T follicular helper cell (primary cell): ENCODE measurements at regions not wholly inside any gene's neighbourhood (a gene's known extent, or its start where the extent isn't known, plus 50 kb on each side); places are given as distances from the start of the nearest gene placed in this dataset.
"Not testable (repeated sequence)": the region's sequence is repeated elsewhere in the genome, so short reads cannot be mapped to it uniquely, and the experiment has no call there.

Source experiments
- DNase-seq: peaks from one replicate; pipeline ENCODE4 v3.0.0-alpha.2; 2020; ENCODE audit warnings: low read depth

DNA sequence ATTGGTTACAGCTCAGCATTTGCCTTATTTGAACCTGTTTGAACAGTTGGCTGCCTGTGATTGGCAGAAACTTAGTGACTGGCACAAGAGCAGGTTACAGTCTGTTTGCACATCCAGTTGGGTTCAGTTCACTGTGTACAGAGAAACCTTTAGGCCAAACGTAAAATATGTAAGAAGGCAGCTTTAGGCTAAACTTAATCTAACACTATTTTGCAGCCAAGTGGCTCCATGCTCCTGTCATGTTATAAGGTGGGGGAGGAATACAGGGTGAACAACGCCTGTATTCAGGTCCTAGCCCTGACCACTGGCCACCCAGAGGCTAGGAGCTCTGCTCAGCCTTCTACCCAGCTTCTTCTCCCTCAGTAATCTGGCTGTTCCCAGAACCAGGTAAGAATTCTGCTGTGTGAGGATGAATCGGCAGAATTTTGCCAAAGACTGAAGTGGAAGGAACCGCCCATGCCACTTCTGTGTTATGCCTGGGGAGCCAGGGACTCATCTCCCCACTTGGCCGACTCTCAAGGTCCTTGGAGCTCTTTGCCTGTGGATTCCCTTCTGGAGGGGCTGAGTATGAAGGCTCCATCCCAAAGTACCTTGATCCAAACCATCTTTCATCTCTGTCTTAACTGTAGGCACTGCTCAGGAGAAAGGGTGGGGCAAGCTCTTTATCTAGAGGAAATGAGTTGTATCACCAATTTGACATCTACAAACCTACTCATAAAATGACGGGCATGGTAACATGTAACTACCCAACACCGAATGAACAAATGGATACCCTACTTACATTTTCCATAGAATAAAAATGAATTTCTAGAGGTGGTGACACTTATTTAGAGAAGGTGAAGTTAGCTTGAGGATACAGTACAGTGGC lies 164.4 kb upstream of the NAMPT start:
- no peak for DNase-seq

DNA sequence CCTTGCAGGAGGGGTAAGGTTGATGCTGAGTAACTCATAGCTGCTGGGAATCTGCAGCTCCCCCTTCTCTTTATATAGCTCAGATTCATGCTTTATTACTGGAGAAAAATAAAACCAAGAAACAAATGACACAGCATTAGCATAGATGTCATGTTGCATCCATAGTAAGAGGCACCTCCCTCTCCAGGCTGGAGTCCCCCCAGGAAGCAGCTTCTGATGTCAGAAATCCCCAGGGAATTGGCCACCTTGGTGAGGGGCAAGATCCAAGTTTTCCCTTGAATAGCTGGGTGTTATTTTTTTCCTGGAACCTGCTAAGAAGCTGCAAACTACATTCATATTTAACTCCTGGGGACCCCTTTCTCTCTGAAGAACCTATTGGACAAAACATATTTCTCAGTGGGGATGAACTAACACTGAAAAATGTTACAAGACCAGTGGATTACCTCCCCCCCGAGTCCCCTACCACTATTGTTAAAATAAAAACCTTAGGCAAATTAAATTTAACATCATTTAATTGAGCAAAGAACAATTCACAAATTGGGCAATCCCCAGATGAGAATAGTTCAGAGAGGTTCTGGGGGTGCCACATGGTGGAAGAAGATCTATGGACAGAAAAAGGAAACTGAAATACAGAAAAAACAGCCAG lies 163.7 kb upstream of the NAMPT start:
- DNase-seq, result no peak

DNA sequence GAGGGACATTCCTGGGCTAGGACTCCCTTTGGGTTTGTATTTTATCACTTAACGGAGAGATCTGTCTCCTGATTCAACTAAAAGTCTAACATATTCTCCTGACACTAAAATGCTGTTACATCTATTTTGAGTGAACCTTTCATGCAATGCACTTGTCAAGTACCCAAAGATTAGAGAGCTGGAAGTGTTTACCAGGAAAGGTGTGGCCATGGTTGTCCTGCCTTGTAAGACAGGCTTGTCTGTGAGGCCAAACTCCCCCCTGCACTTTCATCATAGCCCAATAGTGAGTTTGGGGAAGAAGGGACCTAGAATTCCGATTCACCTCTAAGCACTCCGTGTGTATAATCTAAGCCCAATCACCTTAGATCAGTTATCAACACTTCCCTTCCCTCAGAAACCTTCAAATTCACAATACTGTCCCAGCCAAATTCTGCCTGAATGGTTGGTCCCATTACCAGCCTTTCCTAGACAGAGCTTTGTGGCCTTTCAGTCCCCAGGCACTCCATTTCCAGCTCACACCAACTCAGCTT lies 162.6 kb upstream of the NAMPT start:
- DNase-seq, result no peak

DNA sequence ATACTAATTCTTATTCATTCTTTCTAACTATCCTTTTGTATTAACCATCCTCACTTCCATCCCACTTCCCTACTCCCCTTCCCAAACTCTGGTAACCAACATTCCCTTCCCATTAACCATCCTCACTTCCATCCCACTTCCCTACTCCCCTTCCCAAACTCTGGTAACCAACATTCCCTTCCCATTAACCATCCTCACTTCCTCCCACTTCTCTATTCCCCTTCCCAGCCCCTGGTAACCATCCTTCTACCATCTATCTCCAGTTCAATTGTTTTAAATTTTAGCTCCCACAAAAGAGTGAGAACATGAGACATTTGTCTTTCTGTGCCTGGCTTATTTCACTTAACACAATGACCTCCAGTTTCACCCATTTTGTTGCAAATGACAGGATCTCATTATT lies 160.6 kb upstream of the NAMPT start:
- not testable (repeated sequence) for DNase-seq

DNA sequence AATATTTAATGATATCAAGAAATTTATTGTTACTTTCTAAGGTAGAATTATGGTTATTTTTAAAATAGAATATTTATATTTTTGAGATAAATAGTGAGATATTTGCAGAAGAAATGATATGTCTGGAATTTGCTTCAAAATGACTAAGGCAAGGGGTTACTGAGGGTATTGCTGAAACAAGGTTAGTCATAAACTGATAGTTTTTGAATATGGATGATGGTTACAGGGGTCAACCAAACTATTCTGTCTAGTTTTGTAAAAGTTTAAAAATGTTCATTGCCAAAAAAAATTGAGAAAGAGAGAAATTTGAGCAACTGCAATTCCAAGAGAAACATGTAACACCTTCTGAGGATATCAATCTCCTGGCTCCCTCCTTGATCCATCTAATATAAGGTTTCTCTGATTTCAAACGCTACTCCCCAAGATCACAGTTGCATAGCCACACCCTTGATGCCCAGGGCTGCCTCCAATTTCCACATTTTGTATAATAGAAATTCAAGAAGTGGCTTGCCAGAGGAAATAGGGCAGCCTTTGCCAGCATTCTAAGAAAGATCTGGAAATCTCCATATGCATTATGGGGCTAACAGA lies 159.4 kb upstream of the NAMPT start:
- no peak for DNase-seq

DNA sequence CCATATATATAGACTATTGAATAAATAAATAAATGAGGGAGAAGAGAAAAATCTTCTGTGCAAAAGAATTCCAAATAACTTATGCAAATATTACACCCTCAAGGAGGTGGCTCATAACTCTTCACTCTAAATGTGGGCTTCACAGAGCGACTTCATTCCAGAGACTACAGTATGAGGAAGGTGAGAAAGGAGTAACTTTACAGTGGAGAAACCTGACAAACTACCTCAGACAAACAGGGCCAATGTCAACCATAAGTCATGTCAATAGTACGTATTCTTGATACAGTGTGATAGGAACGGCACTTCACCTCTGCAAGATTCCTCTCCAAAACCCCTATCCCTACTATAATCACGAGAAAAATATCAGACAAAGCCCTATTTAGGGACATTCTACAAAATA lies 158.4 kb upstream of the NAMPT start:
- no peak for DNase-seq

DNA sequence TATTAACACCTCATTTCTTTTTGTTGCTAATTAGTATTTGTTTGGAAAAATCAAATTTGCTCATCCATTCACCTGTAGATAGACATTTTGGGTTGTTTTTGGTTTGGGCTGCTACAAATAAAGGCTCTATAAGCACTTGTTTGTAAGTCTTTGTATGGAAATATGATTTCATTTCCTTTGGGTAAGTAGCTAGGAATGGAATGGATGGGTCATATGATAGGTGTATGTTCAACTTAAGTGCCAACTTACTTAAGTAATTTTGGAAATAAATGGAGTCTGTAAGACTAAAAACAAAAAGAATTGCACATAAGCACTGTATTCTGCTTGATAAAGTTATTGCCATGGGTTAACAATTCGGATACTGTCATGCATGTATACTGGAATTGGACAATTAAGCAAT lies 157.7 kb upstream of the NAMPT start:
- no peak for DNase-seq

DNA sequence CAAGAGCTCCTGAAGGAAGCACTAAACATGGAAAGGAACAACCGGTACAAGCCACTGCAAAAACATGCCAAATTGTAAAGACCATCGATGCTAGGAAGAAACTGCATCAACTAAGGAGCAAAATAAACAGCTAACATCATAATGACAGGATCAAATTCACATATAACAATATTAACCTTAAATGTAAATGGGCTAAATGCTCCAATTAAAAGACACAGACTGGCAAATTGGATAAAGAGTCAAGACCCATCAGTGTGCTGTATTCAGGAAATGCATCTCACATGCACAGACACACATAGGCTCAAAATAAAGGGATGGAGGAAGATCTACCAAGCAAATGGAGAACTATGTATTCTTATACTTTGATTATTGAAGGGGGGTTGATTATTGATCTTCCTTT lies 156.6 kb upstream of the NAMPT start:
- not testable (repeated sequence) for DNase-seq

DNA sequence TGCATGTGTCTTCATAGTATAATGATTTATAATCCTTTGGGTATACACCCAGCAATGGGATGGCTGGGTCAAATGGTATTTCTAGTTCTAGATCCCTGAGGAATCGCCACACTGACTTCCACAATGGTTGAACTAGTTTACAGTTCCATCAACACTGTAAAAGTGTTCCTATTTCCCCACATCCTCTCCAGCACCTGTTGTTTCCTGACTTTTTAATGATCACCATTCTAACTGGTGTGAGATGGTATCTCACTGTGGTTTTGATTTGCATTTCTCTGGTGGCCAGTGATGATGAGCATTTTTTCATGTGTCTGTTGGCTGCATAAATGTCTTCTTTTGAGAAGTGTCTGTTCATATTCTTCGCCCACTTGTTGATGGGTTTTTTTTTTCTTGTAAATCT lies 152.2 kb upstream of the NAMPT start:
- DNase-seq, result not testable (repeated sequence)

DNA sequence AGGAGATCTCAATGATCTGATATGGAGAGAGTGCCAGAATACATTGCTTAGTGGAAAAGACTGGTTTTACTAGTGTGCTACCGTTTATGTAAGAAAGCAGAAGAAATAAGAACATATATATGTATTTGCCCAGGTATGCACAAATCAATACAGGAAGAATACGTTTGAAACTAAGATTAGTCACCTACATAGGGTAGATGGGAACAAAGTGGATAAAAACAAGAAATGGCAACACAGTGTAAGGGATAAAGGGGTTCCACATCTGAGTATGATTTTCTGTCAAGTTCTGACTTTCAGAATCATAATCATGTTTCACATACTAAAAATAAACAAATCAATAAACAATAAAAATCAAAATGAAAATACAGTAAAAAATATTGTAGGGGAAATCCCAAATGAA lies 148.6 kb upstream of the NAMPT start:
- no peak for DNase-seq

DNA sequence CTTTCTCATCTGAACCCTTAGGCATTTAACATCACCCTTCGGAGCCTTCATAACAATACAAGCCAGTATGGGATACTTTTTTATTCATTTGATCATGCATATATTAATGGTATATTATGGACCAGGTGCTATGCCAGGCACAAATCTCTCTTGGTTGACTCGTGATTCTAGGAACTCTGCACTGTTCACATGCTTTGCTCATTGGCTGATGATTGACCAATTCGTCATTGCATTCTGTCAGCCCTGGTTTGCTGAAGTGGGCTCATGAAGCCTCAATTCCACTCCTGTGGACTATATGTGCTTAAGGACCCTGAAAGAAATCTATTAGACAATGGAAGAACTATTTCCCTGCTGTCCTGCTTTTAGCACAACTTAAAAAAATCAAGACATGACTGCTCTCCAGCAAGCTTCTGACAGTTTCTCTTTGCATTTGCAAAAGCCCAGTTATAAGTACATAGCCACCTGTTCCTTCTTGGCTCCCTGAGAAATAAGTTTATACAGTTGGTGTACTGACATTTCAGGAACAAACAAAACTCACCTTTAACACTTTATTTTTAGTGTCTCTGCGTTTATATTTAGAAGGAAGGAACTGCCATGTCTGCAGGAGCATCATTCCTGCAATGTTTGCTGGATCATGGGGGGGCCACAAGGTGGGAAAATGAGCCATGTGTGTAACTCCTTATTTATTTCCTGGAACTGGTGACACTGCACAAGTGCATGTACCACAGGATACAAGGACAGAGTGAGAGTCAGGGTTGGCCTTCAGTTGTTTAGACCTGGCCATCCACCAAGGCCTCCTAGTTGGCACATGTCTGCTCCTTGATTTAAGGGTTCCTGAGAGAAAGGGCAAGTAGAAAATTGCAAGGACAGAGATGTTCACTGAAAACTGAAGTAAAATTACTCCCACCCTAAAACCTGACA lies 146.0 kb upstream of the NAMPT start:
- no peak for DNase-seq

DNA sequence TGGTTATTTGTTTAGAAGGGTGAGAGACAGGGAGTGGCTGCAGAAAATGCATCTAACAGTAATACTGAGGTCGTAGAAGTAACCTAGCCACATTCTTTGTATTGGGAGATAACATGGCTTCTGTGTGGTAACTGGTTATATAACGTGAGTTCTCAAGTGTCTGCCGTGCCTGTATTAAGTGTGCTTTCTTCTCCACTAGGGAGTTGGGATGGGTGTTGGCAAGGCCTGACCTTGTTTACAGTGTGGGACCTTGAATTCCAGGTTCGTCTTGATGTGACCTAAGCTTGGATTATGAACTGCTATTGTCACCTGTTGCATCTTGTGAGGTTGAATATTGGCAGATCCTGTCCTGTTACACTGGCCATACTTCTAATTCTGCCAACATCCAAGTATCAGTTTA lies 145.3 kb upstream of the NAMPT start:
- DNase-seq, result no peak

DNA sequence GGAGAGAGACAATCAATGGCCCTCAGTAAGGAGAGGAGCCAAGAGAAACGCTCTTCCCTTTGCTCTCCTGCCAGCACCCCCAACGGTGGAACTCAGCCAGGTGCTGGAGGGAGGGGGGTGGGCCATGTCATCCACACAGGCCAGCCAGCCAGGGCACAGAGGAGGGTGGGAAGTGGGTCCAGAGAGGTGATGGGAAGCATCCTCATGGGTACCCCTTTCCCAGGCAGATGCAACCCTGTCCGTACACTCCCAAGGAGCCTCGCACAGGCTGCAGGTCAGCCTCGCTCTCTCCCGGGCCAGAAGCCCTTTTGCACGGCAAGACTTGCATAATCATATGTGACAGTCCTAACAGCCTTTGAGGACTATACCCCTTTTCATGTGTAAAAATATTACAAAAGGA lies 142.0 kb upstream of the NAMPT start:
- DNase-seq, result no peak

DNA sequence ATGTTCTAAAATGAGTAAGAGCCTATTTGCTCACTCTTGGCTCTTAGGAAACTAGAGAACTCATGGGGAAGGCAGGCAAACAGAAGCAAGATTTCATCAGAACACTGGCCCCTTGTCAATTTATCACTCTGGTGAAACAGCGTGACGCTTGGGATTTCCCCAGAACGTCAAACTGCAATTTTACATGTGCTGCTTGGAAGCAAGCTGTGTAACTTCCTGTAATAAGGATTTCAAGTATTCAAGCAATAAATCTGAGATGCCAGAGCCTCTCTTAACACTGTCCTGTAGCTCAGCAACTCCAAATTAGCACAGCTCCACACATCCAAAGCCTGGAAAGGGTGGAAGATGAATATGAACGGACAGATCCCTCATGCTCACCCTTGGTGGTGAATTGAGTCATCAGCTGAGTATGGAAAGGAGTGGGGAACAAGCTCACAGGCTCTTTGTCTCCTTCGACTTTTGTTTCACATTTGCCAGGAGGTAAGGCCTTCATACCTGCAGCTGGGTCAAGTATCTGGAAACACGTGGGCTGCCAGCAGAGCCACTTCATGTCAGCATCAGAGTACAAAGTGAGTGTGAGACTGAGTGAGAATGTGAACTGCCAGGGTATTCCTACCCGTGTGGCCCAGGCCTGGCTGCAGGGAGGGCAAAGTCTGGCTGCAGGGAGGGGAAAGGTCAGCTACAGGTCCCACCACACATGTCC lies 140.4 kb upstream of the NAMPT start:
- DNase-seq, result peak; percentile 3

DNA sequence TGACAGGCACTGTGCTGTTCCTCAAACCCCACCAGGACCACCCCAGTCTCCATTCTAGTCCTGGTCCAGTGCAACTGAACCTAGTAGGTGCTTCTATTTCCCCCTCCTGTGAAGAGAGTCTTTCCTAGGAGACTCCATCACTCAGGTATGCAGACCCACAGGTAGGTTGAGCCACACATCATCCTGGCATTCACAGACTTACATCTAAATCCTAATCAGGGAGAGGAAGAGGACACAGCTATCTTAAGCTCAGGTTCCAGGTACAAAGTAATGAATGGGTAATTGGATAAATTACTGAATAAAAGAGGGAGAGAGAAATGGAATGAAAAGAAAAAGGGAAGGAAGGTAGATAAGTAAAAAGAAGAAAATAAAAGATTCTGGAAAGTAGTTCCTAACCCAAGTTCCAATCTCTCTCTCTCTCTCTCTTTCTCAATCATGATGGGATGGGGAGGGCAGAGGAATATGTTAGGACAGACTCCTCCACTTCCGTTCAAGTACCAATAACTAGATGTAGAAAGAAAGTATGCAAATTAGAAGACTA lies 139.8 kb upstream of the NAMPT start:
- no peak for DNase-seq

DNA sequence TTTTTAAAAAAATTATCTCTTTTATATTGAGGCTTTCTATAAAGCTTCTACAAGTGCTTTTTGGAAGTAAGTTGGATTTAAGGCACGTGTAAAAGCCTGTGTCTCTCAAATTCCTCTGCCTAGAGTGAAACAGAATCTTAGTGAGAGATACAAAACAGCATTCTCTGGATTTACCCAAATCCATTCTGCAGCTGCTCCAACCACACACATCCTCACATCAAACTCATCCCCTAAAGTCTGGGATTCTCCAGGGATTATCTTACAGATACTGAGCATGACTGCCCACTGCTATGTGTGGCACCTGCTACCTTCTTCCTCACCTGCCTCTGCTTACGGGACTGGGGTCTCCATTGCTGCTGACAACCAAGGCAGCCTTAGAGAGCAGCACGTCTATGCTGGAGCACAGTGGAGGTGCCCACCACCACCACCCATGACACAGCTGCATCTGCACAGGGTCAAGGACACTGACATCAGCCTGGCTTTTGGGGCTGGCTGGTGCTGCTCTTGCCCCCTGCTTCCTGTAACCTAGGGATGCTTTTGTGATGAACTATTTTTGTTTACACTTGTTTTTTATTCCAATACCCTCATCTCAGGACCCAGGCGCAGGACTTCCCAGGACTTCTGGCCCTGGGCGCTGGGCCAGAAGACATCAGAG lies 139.2 kb upstream of the NAMPT start:
- no peak for DNase-seq

DNA sequence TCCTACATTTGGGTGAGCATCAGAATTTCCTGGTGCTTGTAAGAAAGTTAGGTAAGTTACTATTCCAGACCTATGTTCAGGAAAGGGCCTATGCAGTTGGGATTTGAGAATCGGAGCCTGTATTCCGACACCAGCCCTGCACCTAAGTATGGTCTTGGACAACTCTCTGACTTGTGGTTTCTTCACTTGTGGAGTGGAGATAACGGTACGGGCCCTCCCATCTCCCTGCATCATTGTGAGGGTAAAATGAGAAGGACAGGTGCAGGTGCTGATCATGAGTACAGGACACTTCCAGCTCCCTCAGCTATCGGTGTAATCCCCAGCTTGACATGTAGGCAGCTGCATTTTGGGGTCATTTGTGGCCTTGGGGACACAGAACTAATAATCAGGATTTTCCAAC lies 138.3 kb upstream of the NAMPT start:
- DNase-seq, result no peak

DNA sequence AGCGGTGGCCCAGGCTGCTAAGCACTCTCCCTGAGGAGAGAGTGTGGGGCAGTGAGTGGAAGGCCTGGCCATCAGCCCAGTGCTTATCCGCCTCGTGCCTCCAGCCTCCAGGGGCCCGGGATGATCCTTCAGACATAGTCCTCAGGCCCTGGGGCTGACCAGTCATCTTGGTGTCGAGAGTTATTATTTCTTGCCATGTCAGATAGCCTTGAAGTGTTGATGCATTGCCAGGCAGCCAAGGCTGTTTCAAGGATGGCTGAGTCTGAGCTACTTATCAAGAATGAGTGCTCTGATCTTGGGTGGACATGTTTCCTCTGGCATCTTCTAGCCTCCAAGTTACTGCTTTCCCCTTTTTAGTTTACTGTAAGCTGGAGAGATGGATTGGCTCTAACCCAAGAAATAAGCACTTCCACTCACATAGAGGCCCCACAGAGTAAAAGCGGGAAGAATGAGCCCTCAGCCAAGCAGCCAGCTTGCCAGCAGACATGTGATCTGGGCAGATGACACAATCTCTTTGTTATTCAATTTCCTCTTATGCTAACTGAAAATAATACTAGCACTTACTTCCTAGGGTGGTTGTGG lies 136.5 kb upstream of the NAMPT start:
- DNase-seq, result no peak

DNA sequence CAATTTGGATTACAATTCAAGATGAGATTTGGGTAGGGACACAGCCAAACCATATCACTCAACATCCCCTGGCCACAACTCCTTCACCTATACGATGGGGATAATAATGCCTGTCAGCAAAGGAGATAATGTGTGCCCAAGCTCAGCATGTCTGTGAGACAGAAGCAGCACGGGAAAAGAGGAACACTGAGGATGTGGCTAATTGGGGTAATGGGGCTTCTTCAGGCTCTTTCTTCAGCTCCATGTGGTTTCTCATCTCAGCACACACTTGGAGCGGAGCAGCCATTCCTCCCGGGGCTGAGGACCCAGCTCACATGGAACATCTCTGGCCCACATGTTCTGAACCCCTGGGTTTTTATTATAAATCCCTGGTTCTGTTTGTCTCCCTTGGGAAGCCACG lies 136.0 kb upstream of the NAMPT start:
- DNase-seq, result no peak

DNA sequence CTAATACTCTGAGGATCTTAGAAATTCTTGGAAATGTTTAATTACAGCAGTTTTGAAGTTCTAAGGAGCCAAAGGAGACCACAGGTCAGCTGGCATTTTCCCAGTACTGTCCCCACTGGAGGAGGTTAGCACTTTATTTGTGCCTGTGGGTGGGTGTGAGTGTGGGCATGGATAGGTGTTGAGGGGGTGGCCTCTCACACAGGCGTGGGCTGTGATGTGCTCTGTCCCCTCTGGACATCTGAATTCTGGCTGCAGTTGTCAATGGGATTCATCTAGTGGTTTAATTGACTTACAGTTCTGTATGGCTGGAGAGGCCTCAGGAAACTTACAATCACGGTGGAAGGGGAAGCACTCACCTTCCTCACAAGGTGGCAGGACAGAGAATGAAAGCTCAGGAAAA lies 135.4 kb upstream of the NAMPT start:
- DNase-seq, result no peak
